IPS DF 6.9 (cell line): ENCODE measurements at regions not wholly inside any gene's neighbourhood (a gene's known extent, or its start where the extent isn't known, plus 50 kb on each side); places are given as distances from the start of the nearest gene placed in this dataset.
"Not testable (repeated sequence)": the region's sequence is repeated elsewhere in the genome, so short reads cannot be mapped to it uniquely, and the experiment has no call there.

Source experiments
- DNase-seq: peaks from one replicate; pipeline ENCODE4 v3.0.0-alpha.2; 2013; ENCODE audit warnings: low read depth, low spot score
- H3K27ac ChIP-seq: one replicate; pipeline ENCODE4 v1.5.1; 2013; ENCODE audit warnings: low read length, control low read depth
- H3K27me3 ChIP-seq: 2 replicates; pipeline ENCODE4 v1.6.1; 2013; ENCODE audit warnings: mild to moderate bottlenecking, low read length; ENCODE audit not compliant: control insufficient read depth, insufficient read depth
- H3K36me3 ChIP-seq: 2 replicates; pipeline ENCODE4 v1.6.1; 2013; ENCODE audit warnings: low read length; ENCODE audit not compliant: control insufficient read depth, insufficient read depth
- H3K4me1 ChIP-seq: 2 replicates; pipeline ENCODE4 v1.6.1; 2013; ENCODE audit warnings: low read length; ENCODE audit not compliant: control insufficient read depth, insufficient read depth
- H3K4me3 ChIP-seq: 2 replicates; pipeline ENCODE4 v1.5.1; 2013; ENCODE audit warnings: mild to moderate bottlenecking, low read length
- H3K9me3 ChIP-seq: 2 replicates; pipeline ENCODE4 v1.6.1; 2013; ENCODE audit warnings: low read length, inconsistent platforms; ENCODE audit not compliant: control insufficient read depth, insufficient read depth
- WGBS: extraction: QIAGEN DNeasy Blood & Tissue Kit; methylation state at CpG from one replicate; pipeline ENCODE4 v1.1.7; 2013; ENCODE audit warnings: mixed read lengths, missing lambda C conversion rate; ENCODE audit not compliant: insufficient read length, insufficient coverage; 5-methylcytosine and 5-hydroxymethylcytosine counted together

- DNase-seq, result no peak
- Histone ChIP-seq H3K4me3 (no peak overlapping the region), H3K9me3 (no peaks in the 10 kb centered on the region), H3K27me3 (no peaks in the 10 kb centered on the region), H3K36me3 (no peaks in the 10 kb centered on the region), H3K27ac (no peak overlapping the region), H3K4me1 (no peaks in the 10 kb centered on the region)
- WGBS, result no CpG with 5 or more reads among the region's 5 CpGs
Measured at GRCh38 chr13:61275251-61275650, 140.4 kb downstream of the PCDH20 start.

GRCh38 chr13:61266896-61267295, 148.8 kb downstream of the PCDH20 start:
- H3K4me1 ChIP-seq, H3K4me3 ChIP-seq, H3K9me3 ChIP-seq, H3K27ac ChIP-seq, H3K36me3 ChIP-seq, H3K27me3 ChIP-seq, DNase-seq: not testable (repeated sequence)
- no CpG with 5 or more reads among the region's 6 CpGs for WGBS

GRCh38 chr13:61261746-61262472, 153.7 kb downstream of the PCDH20 start:
- WGBS, result no CpG with 5 or more reads among the region's 4 CpGs
- Histone ChIP-seq H3K4me3 (no peak overlapping the region), H3K27ac (no peak overlapping the region), H3K4me1 (no peaks in the 10 kb centered on the region), H3K9me3 (no peaks in the 10 kb centered on the region), H3K36me3 (no peaks in the 10 kb centered on the region), H3K27me3 (no peaks in the 10 kb centered on the region)
- no peak for DNase-seq

GRCh38 chr13:61258185-61258584, 157.5 kb downstream of the PCDH20 start:
- Histone ChIP-seq H3K27me3 (no peaks in the 10 kb centered on the region), H3K27ac (no peak overlapping the region), H3K4me3 (no peak overlapping the region), H3K4me1 (no peaks in the 10 kb centered on the region), H3K36me3 (no peaks in the 10 kb centered on the region), H3K9me3 (no peaks in the 10 kb centered on the region)
- DNase-seq, result no peak

- Histone ChIP-seq H3K4me1 (no peaks in the 10 kb centered on the region), H3K36me3 (no peaks in the 10 kb centered on the region), H3K27me3 (no peaks in the 10 kb centered on the region), H3K27ac (no peak overlapping the region), H3K9me3 (no peaks in the 10 kb centered on the region), H3K4me3 (no peak overlapping the region)
- WGBS, result no CpG with 5 or more reads among the region's 4 CpGs
- no peak for DNase-seq
Measured at GRCh38 chr13:61255040-61255796, 160.4 kb downstream of the PCDH20 start.

- Histone ChIP-seq H3K4me1 (no peaks in the 10 kb centered on the region), H3K36me3 (no peaks in the 10 kb centered on the region), H3K27ac (no peak overlapping the region), H3K27me3 (no peaks in the 10 kb centered on the region), H3K4me3 (no peak overlapping the region), H3K9me3 (no peaks in the 10 kb centered on the region)
- DNase-seq, result no peak
- WGBS, result no CpG with 5 or more reads among the region's 3 CpGs
Measured at GRCh38 chr13:61253105-61253877, 162.4 kb downstream of the PCDH20 start.

- no peaks in the 10 kb centered on the region for H3K4me1 ChIP-seq
- no peak for DNase-seq
- no peak overlapping the region for H3K27ac ChIP-seq
- no peaks in the 10 kb centered on the region for H3K27me3 ChIP-seq
- H3K9me3 ChIP-seq, result no peaks in the 10 kb centered on the region
- no peaks in the 10 kb centered on the region for H3K36me3 ChIP-seq
- no peak overlapping the region for H3K4me3 ChIP-seq
Measured at GRCh38 chr13:61252213-61252612, 163.4 kb downstream of the PCDH20 start.

- Histone ChIP-seq H3K27me3 (no peaks in the 10 kb centered on the region), H3K36me3 (no peaks in the 10 kb centered on the region), H3K27ac (no peak overlapping the region), H3K9me3 (no peaks in the 10 kb centered on the region), H3K4me3 (no peak overlapping the region), H3K4me1 (no peaks in the 10 kb centered on the region)
- DNase-seq, result no peak
- WGBS, result no CpG with 5 or more reads among the region's 6 CpGs
Measured at GRCh38 chr13:61247149-61247936, 168.3 kb downstream of the PCDH20 start.

GRCh38 chr13:61246351-61246750, 169.3 kb downstream of the PCDH20 start:
- WGBS, result no CpG with 5 or more reads among the region's 2 CpGs
- Histone ChIP-seq H3K9me3 (no peaks in the 10 kb centered on the region), H3K27me3 (no peaks in the 10 kb centered on the region), H3K27ac (no peak overlapping the region), H3K4me1 (no peaks in the 10 kb centered on the region), H3K4me3 (no peak overlapping the region), H3K36me3 (no peaks in the 10 kb centered on the region)
- DNase-seq, result no peak

GRCh38 chr13:61215601-61216000, 200.0 kb downstream of the PCDH20 start:
- no CpG with 5 or more reads among the region's 3 CpGs for WGBS
- Histone ChIP-seq H3K9me3 (no peaks in the 10 kb centered on the region), H3K4me3 (no peak overlapping the region), H3K36me3 (no peaks in the 10 kb centered on the region), H3K27ac (no peak overlapping the region), H3K4me1 (no peaks in the 10 kb centered on the region), H3K27me3 (no peaks in the 10 kb centered on the region)
- DNase-seq, result no peak
